GM18861 (cell line): ENCODE measurements at regions not wholly inside any gene's neighbourhood (a gene's known extent, or its start where the extent isn't known, plus 50 kb on each side); places are given as distances from the start of the nearest gene placed in this dataset.

Source experiments
- ATAC-seq: cut with Tn5 transposase; IDR thresholded peaks from one replicate; pipeline ENCODE4 v1.9.1; 2021; ENCODE audit not compliant: unreplicated experiment

DNA sequence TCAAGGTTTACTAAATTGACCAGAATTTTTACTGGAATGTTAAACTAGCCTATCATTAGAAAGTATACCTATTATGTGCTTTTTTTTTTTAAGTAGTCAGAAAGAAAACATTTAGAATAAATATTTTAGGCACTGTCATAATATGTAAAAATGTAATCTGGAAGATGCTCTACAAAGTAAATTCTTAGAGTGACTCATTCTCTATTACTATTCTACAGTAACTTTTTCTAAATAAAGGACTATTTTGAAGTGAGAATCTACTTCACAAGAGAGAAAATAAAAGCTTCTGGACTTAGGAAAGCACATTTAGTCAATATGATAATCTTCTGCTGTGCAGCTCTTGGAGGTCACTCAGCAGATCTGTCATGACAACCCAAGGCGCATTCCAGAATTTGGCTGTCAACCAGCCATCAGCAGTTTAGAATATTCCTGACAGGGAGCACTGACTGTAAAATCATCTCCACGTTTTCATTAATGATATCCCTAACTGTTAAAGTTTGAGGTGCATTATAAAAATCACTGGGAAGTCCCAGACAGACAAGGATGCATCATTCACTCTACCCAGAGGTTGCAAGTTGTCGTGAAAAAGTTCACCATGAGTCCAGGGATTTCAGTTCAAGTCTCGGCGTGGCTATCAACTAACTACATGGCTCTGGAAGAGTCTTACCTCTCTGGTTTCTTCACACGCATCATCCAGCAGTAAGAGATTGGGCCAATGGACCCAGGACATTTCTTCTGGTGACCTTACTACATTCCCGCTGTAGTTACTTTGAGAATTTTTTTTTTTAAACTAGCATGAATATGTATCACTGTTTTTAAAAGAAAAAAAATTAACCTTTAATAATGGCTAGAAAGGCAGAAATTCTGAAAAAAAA is 374.9 kb downstream of the GJA1 start:
- no peak for ATAC-seq

DNA sequence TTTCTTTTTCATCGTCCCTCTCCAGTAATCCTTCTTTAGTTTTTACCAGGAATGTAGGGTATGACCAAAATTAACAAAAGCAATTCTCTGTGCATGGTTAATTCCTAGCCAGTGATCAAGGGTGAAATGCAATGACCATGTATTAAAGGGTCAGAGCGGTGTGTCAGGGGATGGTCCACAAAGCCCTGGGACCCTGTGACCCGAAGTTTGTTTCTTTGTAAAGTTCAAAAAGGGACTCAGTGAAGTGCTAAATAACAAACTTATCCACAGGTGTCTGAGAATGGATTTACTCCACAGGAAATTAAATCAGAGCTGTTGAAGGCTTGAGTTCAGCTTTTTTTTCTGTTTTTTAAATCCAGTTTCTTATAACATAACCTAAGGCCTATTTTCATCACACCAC is 375.7 kb downstream of the GJA1 start:
- no peak for ATAC-seq

DNA sequence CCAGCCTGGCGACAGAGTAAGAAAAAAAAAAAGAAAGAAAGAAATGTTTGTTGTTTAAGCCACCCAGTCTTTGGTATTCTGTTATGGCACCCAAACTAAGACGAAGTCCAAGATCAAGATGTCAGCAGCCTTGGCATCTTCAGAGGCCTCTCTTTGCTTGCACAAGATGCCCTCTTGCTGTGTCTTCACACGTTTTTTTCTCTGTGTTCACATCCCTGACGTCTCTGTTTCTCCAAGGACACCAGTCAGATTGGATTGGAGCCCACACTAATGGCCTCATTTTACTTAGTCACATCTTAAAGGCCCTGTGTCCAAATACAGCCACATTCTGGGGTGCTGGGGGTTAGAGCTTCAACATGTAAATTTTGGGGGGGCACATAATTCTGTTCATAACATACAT is 380.9 kb downstream of the GJA1 start:
- no peak for ATAC-seq

- ATAC-seq: no peak
These were observed 381.6 kb downstream of the GJA1 start for GRCh38 chr6:121816906-121817540.

DNA sequence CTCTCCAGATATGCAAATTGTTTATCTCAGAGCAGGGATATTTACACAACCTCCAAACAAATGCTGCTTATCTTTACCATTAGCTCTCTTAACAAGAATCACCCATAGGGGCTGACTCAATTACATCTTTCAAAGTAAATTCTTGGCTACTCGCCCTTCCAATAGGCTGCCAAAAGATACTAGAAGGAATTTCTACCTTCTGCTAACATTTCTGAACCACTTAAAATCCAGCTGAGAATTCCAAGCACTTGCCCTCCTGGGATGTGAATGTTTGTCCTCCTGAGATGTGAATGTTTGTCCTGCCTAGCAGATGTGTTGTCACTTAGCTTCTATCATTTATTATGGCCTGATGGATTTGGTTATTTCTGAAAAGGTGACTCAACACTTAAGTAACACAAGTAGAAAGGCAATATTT is 388.0 kb downstream of the GJA1 start:
- ATAC-seq: no peak

GRCh38 chr6:121826156-121826810 is 390.8 kb downstream of the GJA1 start:
- no peak for ATAC-seq

- no peak for ATAC-seq
These were observed 392.9 kb downstream of the GJA1 start for GRCh38 chr6:121828146-121828886.

GRCh38 chr6:121830736-121831135 is 395.3 kb downstream of the GJA1 start:
- ATAC-seq: no peak

DNA sequence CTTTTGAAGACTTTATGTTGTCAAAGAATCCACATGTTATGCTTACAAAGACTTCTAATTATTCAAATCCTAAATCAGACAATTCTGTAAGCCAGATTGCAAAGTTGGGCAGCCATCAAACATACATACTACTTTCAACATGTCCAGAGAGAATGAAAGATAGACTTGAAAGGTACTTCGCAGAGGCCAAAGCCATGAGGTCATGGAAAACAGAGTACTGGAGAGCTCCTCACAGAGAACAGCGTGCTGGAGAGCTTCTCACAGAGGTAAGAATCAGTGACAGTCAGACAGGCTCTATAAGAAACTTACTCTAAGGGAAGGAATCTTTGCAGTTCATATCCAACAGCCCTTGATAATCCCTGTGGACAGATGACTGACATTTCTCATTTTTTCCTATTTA is 400.2 kb downstream of the GJA1 start:
- ATAC-seq: no peak

- ATAC-seq: no peak
These were observed 402.2 kb downstream of the GJA1 start for GRCh38 chr6:121837545-121838229.

DNA sequence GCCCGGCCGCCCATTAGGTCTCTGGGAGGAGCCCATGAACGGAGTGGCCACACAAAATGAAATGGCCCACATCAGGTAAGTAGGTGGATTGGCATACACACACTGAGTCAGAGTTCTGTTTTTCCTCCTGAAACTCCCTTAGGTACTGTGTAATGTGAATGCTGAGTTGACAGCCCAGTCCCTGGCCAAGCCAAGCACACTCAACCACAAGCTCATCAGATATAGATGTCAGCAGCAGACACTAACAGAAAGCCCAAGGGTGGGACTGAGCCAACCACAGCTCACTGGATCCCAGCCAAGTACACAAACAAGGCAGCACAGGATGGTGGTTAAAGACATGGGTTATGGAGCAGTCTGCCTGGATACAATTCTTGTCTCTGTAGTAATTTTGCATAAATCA is 403.4 kb downstream of the GJA1 start:
- no peak for ATAC-seq

DNA sequence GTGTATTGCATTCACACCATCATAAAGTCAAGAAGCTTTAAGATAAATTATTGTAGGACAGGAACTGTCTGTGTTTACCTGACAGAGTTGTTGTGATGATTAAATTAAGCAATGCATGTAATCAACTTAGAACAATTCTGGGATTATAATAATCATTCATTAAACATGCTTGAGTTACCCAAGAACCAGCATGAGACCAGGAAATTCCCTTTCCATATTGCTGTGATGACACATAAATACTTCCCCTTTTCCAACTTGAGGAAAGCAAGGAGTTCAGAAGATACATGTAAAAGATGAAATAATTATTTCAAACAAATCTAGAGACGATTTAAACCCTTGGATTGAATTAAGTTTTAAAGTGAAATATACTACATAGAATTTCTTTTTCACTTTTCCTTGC is 404.4 kb downstream of the GJA1 start:
- no peak for ATAC-seq

DNA sequence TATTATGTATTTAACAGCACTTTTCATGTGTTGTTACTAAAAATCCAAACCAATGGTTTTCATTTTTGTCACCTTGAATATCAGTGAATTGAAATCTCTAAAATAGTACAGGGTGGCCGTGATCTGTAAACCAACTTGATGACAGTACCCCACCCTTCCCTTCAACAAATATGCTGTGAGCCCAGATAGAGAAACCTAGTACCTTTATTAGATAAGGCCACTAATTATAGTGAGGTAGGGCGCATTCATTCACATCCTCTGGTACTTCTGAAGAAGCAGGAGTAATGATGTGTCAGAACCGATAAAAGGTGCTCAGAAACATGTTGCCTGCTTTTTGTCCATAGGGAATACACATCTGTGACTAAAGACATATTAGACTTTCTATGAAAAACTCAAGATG is 409.5 kb downstream of the GJA1 start:
- ATAC-seq: no peak

GRCh38 chr6:121847806-121848522 is 412.5 kb downstream of the GJA1 start:
- ATAC-seq: no peak

GRCh38 chr6:121848523-121849255 is 413.2 kb downstream of the GJA1 start:
- ATAC-seq: no peak

GRCh38 chr6:121849477-121849876 is 414.0 kb downstream of the GJA1 start:
- peak; percentile 92 for ATAC-seq

DNA sequence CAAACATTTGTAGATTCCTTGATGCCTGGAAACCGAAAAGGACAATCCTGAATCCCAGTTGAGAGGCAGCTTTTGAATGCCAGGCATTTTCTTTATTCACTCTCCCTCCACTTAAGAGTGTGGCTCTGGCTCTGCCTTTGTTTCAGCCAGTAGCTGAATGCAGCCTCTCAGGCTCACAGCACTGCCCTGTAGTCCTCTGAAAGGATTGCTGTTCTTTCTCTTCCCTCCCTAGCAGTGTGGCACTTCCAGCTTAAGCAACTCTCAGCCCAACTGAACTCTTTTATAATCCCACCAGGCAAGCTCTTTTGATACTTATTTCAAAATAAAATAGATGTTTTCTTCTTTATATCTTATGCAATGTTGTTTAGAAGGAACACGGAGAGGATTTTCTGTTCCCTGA is 415.6 kb downstream of the GJA1 start:
- no peak for ATAC-seq

DNA sequence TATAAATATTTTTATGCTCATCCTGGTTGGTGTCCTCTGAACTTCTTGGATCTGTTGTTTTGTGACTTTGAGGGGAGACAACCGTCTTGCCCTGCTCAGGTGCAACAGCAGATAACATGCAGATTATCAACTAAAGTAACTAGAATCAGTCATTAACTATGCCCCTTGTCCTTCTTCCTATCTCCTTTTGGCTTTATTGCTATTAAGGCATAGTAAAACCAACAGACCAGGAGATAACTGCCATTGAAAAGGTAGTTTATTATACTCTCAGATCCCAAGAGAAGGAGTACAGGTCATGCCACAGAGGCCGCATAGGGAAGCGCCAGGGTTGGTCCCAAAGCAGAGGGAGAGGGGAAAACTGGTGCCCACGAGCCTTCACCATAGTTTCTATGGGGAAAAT is 418.2 kb downstream of the GJA1 start:
- no peak for ATAC-seq

DNA sequence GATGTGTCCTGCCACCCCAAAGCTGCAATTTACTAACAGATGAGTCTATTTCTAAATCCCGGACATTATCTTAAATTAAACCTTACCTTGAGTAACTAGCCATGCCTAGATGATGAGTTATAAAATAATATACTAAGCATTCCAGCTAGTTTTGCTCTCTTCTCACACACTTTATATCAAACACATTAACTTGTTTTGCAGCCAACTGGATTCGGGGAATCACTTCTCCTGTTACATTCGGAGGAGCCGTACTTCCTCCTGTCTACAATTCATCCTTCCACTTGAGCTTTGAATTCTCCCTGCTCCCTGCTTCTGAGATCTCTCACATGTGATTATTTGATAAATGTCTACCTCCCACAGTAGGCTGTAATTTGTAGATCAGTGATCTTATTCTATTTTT is 420.1 kb downstream of the GJA1 start:
- no peak for ATAC-seq
